NT2/D1 (cell line): ENCODE measurements at regions not wholly inside any gene's neighbourhood (a gene's known extent, or its start where the extent isn't known, plus 50 kb on each side); places are given as distances from the start of the nearest gene placed in this dataset.

Experiments used
- DNase-seq: peaks from one replicate; pipeline ENCODE4 v3.0.0-alpha.2; 2011; ENCODE audit warnings: low read depth, low spot score
- H3K27me3 ChIP-seq: 2 replicates; pipeline ENCODE4 v1.6.0; 2011; ENCODE audit warnings: mild to moderate bottlenecking; ENCODE audit not compliant: insufficient read length, insufficient read depth
- H3K36me3 ChIP-seq: 2 replicates; pipeline ENCODE4 v1.6.1; 2011; ENCODE audit warnings: mild to moderate bottlenecking, low read length, mixed read lengths; ENCODE audit not compliant: insufficient read depth, insufficient read length
- H3K4me1 ChIP-seq: 2 replicates; pipeline ENCODE4 v1.5.1; 2011; ENCODE audit not compliant: insufficient read depth, insufficient read length
- H3K4me3 ChIP-seq: 2 replicates; pipeline ENCODE4 v1.5.1; 2011; ENCODE audit warnings: low read depth; ENCODE audit not compliant: insufficient read length
- H3K9ac ChIP-seq: 2 replicates; pipeline ENCODE4 v1.6.0; 2011; ENCODE audit warnings: low read depth; ENCODE audit not compliant: insufficient read length
- H3K9me3 ChIP-seq: 2 replicates; pipeline ENCODE4 v1.5.1; 2011; ENCODE audit warnings: mild to moderate bottlenecking, low read length; ENCODE audit not compliant: insufficient read depth
- SUZ12 ChIP-seq: IDR thresholded peaks from 2 replicates; pipeline ENCODE4 v1.6.1; 2011; ENCODE audit not compliant: insufficient read length, insufficient read depth; ENCODE audit errors: extremely low read depth
- YY1 ChIP-seq: IDR thresholded peaks from 2 replicates; pipeline ENCODE4 v1.6.1; 2011; ENCODE audit not compliant: insufficient read length, insufficient read depth
- ZNF274 ChIP-seq: IDR thresholded peaks from 2 replicates; pipeline ENCODE4 v1.6.1; 2011; ENCODE audit warnings: mild to moderate bottlenecking, low read depth, low read length

GRCh38 chr10:59064080-59064692 is 112.3 kb upstream of the PHYHIPL start:
- TF ChIP-seq YY1 = no peak
- no peak for TF ChIP-seq ZNF274
- no peak overlapping the region for H3K9ac ChIP-seq

GRCh38 chr10:59064759-59065539 is 111.5 kb upstream of the PHYHIPL start:
- Histone ChIP-seq H3K4me3 (no peak overlapping the region), H3K9me3 (no peaks in the 10 kb centered on the region), H3K27me3 (no peaks in the 10 kb centered on the region), H3K9ac (no peak overlapping the region), H3K36me3 (no peaks in the 10 kb centered on the region), H3K4me1 (no peaks in the 10 kb centered on the region)
- DNase-seq = no peak
- no peak for TF ChIP-seq ZNF274
- TF ChIP-seq SUZ12 = no peak
- no peak for TF ChIP-seq YY1

More at GRCh38 chr10:59064080-59064692, 112.3 kb upstream of the PHYHIPL start:
- H3K36me3 ChIP-seq = no peaks in the 10 kb centered on the region
- no peak for DNase-seq
- no peaks in the 10 kb centered on the region for H3K9me3 ChIP-seq
- no peak overlapping the region for H3K4me3 ChIP-seq
- H3K27me3 ChIP-seq = no peaks in the 10 kb centered on the region
- no peaks in the 10 kb centered on the region for H3K4me1 ChIP-seq

GRCh38 chr10:59068581-59069191 is 107.8 kb upstream of the PHYHIPL start:
- H3K9me3 ChIP-seq = no peaks in the 10 kb centered on the region
- no peak for DNase-seq
- H3K4me3 ChIP-seq = no peak overlapping the region
- no peak overlapping the region for H3K9ac ChIP-seq
- no peaks in the 10 kb centered on the region for H3K27me3 ChIP-seq
- no peak for TF ChIP-seq ZNF274
- no peak for TF ChIP-seq YY1
- TF ChIP-seq SUZ12 = no peak
- no peaks in the 10 kb centered on the region for H3K36me3 ChIP-seq
- H3K4me1 ChIP-seq = no peaks in the 10 kb centered on the region

- DNase-seq = no peak
- Histone ChIP-seq H3K9ac (no peak overlapping the region), H3K4me1 (no peaks in the 10 kb centered on the region), H3K36me3 (no peaks in the 10 kb centered on the region), H3K27me3 (no peaks in the 10 kb centered on the region), H3K4me3 (no peak overlapping the region), H3K9me3 (no peaks in the 10 kb centered on the region)
- TF ChIP-seq ZNF274 (no peak), YY1 (no peak), SUZ12 (no peak)
Observed at GRCh38 chr10:59072038-59072437, 104.4 kb upstream of the PHYHIPL start.

GRCh38 chr10:59073456-59074053 is 102.9 kb upstream of the PHYHIPL start:
- no peaks in the 10 kb centered on the region for H3K27me3 ChIP-seq
- H3K4me1 ChIP-seq = no peaks in the 10 kb centered on the region
- H3K9ac ChIP-seq = no peak overlapping the region
- no peaks in the 10 kb centered on the region for H3K36me3 ChIP-seq
- TF ChIP-seq SUZ12 = no peak
- no peak for TF ChIP-seq ZNF274
- no peak for TF ChIP-seq YY1
- H3K4me3 ChIP-seq = no peak overlapping the region
- no peaks in the 10 kb centered on the region for H3K9me3 ChIP-seq
- no peak for DNase-seq

GRCh38 chr10:59075576-59075975 is 100.9 kb upstream of the PHYHIPL start:
- no peaks in the 10 kb centered on the region for H3K4me1 ChIP-seq
- H3K4me3 ChIP-seq = no peak overlapping the region
- H3K27me3 ChIP-seq = no peaks in the 10 kb centered on the region
- H3K36me3 ChIP-seq = no peaks in the 10 kb centered on the region
- H3K9ac ChIP-seq = no peak overlapping the region
- TF ChIP-seq YY1 = no peak
- TF ChIP-seq SUZ12 = no peak
- no peak for TF ChIP-seq ZNF274
- DNase-seq = no peak
- H3K9me3 ChIP-seq = no peaks in the 10 kb centered on the region

- Histone ChIP-seq H3K36me3 (no peaks in the 10 kb centered on the region), H3K9ac (no peak overlapping the region), H3K4me1 (no peaks in the 10 kb centered on the region), H3K27me3 (no peaks in the 10 kb centered on the region), H3K9me3 (no peaks in the 10 kb centered on the region), H3K4me3 (no peak overlapping the region)
- TF ChIP-seq ZNF274 (no peak), YY1 (no peak), SUZ12 (no peak)
- DNase-seq = no peak
Observed at GRCh38 chr10:59077855-59078254, 98.6 kb upstream of the PHYHIPL start.
